ENCODE measurements at regions not wholly inside any gene's neighbourhood (a gene's known extent, or its start where the extent isn't known, plus 50 kb on each side); places are given as distances from the start of the nearest gene placed in this dataset.

DNA sequence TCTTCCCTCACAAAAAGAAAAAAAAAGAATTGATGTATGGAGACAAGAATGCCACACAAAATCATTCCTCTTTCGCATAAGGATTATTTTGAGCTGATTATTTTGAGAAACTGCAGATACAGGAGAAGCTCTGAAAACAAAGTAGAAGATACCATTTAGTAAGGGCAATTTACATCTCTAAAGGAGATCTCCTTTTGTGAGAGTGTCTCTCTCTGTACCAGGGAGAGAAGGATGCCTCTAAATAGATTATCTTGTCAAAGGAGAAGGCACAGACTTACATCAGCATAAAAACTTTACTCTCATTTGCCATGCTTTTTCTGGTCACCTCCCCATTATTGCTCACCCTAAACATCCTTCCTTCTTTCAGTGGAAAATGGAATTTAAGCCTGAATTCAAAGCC, 747.9 kb upstream of the COBL start:
- CTCF ChIA-PET: interaction anchor here (1.1 kb wide), 1 partner anchor 9 kb away, joined by 4 read pairs; no protein-coding TSS in a partner anchor
- no peak for DNase-seq (ENCODE audit: extremely low spot score)
- POLR2A ChIA-PET: no interaction called here
- no peak for TF ChIP-seq CTCF (IDR thresholded peaks at IDR 0.05; ENCODE audit: control extremely low read depth, extremely low read depth, low read depth, missing control alignments)

- CTCF ChIA-PET: no interaction called here
- DNase-seq (ENCODE audit: extremely low spot score): no peak
- TF ChIP-seq CTCF (IDR thresholded peaks at IDR 0.05; ENCODE audit: control extremely low read depth, extremely low read depth, low read depth, missing control alignments): no peak
- POLR2A ChIA-PET: no interaction called here
Observed at GRCh38 chr7:52061666-52062065, 745.1 kb upstream of the COBL start.

- ChIA-PET POLR2A (no interaction called here), CTCF (no interaction called here)
- no peak for DNase-seq (ENCODE audit: extremely low spot score)
- no peak for TF ChIP-seq CTCF (IDR thresholded peaks at IDR 0.05; ENCODE audit: control extremely low read depth, extremely low read depth, low read depth, missing control alignments)
Observed at GRCh38 chr7:52053525-52053924, 736.9 kb upstream of the COBL start.

DNA sequence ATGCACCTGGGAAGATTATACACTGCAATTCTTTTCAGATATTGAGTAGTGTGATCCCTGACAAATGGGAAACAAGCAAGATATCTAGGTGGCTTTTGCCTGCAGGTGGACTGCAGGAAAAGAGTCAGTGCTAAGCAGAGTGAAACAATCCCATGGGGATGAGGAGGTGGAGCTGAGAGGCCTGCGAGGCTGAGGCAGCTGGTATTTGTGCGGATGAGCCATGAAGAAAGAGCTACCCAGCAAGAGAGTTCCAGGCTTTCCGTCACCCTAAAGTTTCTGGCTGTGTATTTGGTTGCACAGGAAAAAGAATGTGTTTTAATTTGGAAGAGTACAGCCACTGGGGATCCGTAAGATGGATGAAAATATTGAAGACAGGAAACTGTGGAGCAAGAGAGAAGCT, 714.1 kb upstream of the COBL start:
- POLR2A ChIA-PET: no interaction called here
- no peak for TF ChIP-seq CTCF (IDR thresholded peaks at IDR 0.05; ENCODE audit: control extremely low read depth, extremely low read depth, low read depth, missing control alignments)
- CTCF ChIA-PET: no interaction called here
- DNase-seq (ENCODE audit: extremely low spot score): no peak

DNA sequence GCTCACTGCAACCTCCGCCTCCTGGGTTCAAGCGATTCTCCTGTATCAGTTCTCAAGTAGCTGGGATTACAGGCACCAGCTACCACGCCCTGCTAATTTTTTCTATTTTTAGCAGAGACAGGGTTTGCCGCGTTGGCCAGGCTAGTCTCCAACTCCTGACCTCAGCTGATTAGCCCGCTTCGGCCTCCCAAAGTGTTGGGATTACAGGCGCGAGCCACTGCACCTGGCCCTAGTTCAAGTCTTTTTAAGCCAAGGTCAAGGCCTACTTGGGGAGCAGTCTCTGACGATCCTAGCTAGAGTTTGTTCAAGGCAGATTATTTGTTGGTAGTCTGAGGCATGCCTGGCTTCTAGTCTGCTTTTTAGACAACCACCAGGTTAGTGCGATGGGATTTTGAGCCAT, 709.5 kb upstream of the COBL start:
- no peak for TF ChIP-seq CTCF (IDR thresholded peaks at IDR 0.05; ENCODE audit: control extremely low read depth, extremely low read depth, low read depth, missing control alignments)
- POLR2A ChIA-PET: no interaction called here
- DNase-seq (ENCODE audit: extremely low spot score): no peak
- CTCF ChIA-PET: no interaction called here

DNA sequence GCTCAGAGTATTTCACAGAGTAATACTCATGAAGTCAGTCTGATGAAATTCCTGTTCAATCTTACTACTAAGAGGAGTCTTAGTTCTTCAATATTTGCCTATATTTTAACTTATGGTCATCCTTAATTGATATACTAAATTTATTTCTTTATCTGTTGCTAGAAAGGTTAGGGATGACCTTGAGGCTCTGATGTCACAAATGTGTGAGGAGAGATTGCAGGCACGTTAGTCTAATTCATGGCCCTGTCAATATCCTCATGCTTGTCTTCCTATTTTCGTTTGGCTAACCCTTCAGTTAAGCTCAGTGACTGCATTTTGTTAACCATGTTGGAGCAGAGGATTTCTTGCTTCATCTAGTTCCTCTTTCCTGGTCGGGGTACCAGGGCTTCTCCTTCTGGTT, 704.7 kb upstream of the COBL start:
- ChIA-PET CTCF (no interaction called here), POLR2A (no interaction called here)
- no peak for TF ChIP-seq CTCF (IDR thresholded peaks at IDR 0.05; ENCODE audit: control extremely low read depth, extremely low read depth, low read depth, missing control alignments)
- DNase-seq (ENCODE audit: extremely low spot score): no peak

GRCh38 chr7:52018680-52019054, 702.1 kb upstream of the COBL start:
- POLR2A ChIA-PET: no interaction called here
- TF ChIP-seq CTCF (IDR thresholded peaks at IDR 0.05; ENCODE audit: control extremely low read depth, extremely low read depth, low read depth, missing control alignments): no peak
- no peak for DNase-seq (ENCODE audit: extremely low spot score)
- CTCF ChIA-PET: interaction anchor here (1.6 to 1.7 kb wide), 3 partner anchors 14 to 33 kb away, joined by 3 to 6 read pairs (median 4); no protein-coding TSS in a partner anchor
